HepG2 (cell line): ENCODE measurements at regions not wholly inside any gene's neighbourhood (a gene's known extent, or its start where the extent isn't known, plus 50 kb on each side); places are given as distances from the start of the nearest gene placed in this dataset.

Experiments used
- CTCF ChIP-seq: sonication (generic); formaldehyde crosslinking; IDR thresholded peaks from 2 replicates; pipeline ENCODE4 v1.5.0; 2020; ENCODE audit warnings: mild to moderate bottlenecking, missing genetic modification reagents, moderate library complexity
- NR1H2 ChIP-seq: sonication (generic); formaldehyde crosslinking; IDR thresholded peaks from 2 replicates; pipeline ENCODE4 v1.8.1; 2022; ENCODE audit warnings: low read depth, missing genetic modification reagents, borderline replicate concordance
- POLR2A ChIP-seq, 2 experiments: IDR thresholded peaks; 2 replicates each; pipeline ENCODE4 v1.6.1; 2011; ENCODE audit warnings: low read depth in 2 of 2, low read length in 2 of 2, mild to moderate bottlenecking in 1 of 2, moderate library complexity in 1 of 2; ENCODE audit not compliant: insufficient read depth in 1 of 2
- ZNF124 ChIP-seq: sonication (generic); formaldehyde crosslinking; IDR thresholded peaks from 2 replicates; pipeline ENCODE4 v1.4.0; 2020; ENCODE audit warnings: missing genetic modification reagents
- ZNF232 ChIP-seq: sonication (generic); formaldehyde crosslinking; IDR thresholded peaks from 2 replicates; pipeline ENCODE4 v1.4.0; 2020; ENCODE audit warnings: missing genetic modification reagents, borderline replicate concordance

GRCh38 chr4:123936621-123937043 is 540.0 kb downstream of the SPRY1 start:
- TF ChIP-seq POLR2A (IDR thresholded peaks at IDR 0.05; ENCODE audit: insufficient read depth in 1 of 2, low read depth in 2 of 2, low read length in 2 of 2) (no peak), ZNF124 (CRISPR knock-in tag) (no peak), CTCF (CRISPR knock-in tag) (no peak), ZNF232 (no peak), NR1H2 (CRISPR knock-in tag) (no peak)
